Muscle layer of colon (tissue), 2 donors: ENCODE measurements at regions not wholly inside any gene's neighbourhood (a gene's known extent, or its start where the extent isn't known, plus 50 kb on each side); places are given as distances from the start of the nearest gene placed in this dataset.
"Not testable (repeated sequence)": the region's sequence is repeated elsewhere in the genome, so short reads cannot be mapped to it uniquely, and the experiment has no call there.

Experiments used
- H3K27ac ChIP-seq: one replicate; pipeline ENCODE4 v1.7.0; 2013; ENCODE audit warnings: low read depth, mild to moderate bottlenecking, low read length, moderate library complexity
- H3K27me3 ChIP-seq, 2 donors: one replicate each; pipeline ENCODE4 v1.7.0; 2013; ENCODE audit warnings: low read length in 2 of 2, mild to moderate bottlenecking in 2 of 2; ENCODE audit not compliant: insufficient read depth in 2 of 2, control insufficient read depth in 1 of 2
- H3K36me3 ChIP-seq: one replicate; pipeline ENCODE4 v1.7.0; 2013; ENCODE audit warnings: mild to moderate bottlenecking, low read length; ENCODE audit not compliant: insufficient read depth
- H3K4me1 ChIP-seq: one replicate; pipeline ENCODE4 v1.7.0; 2013; ENCODE audit warnings: mild to moderate bottlenecking, low read length; ENCODE audit not compliant: insufficient read depth
- H3K4me3 ChIP-seq, 2 donors: one replicate each; pipeline ENCODE4 v1.7.0; 2013; ENCODE audit warnings: low read length in 2 of 2, low read depth in 1 of 2, mild to moderate bottlenecking in 1 of 2, moderate library complexity in 1 of 2
- H3K9ac ChIP-seq: one replicate; pipeline ENCODE4 v1.7.0; 2013; ENCODE audit warnings: low read length
- H3K9me3 ChIP-seq: one replicate; pipeline ENCODE4 v1.7.0; 2013; ENCODE audit warnings: mild to moderate bottlenecking, low read length
- donor health status: abdominal sarcoma.
- donor health status: Adenocarcinoma of cecum.

DNA sequence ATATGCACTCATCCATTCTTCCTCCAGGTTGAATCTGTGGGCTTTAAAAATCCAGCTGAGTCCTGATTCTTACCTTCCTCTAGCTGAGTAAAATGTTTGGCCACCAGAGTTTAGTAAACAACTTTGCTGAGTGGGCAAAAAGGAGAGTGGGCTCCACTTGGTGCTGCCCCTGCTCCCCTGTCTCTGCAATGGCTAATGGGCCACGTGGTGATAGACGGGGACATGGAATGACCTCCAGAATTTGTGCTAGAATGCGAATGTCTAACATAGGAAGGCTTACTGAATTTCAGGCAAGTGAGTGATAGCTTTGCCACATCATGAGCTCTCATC, 137.3 kb upstream of the CES5A start:
- Histone ChIP-seq H3K9ac (no peak overlapping the region), H3K9me3 (no peaks in the 10 kb centered on the region)

DNA sequence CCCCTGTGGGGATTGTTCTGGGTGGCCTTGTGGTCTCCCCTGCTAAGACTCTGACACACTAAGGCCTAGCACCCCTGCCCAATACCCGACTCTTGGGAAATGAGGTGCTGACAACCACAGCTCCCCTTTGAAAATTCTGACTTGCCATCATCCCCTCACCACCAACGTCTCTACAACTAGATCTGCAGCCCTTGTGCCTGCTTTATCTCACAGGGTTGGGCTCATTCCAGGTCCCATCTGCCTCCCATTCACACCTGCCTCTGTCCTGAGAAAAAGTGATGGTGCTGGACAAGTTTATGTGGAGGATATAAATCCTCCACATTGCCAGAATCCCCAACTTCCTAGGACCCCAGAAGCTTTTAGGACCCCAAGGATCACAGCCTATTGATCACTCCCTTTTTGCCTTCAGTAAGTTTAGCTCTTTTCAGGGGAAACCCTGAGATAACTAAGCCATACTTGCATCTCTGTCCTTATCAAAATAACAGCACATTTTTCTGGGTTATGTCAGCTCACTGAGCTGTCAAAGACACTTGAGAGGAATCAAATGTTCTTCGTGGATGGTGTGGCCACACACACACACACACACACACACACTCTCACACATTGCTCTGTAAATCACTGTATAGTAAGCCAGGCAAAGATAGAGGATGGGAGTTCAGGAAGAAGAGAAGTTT, 136.8 kb upstream of the CES5A start:
- Histone ChIP-seq H3K9me3 (no peaks in the 10 kb centered on the region), H3K36me3 (no peaks in the 10 kb centered on the region), H3K4me3 (no peak overlapping the region), H3K9ac (no peak overlapping the region), H3K27me3 (no peaks in the 10 kb centered on the region), H3K4me1 (no peaks in the 10 kb centered on the region), H3K27ac (no peak overlapping the region)

More for the DNA sequence above, 137.3 kb upstream of the CES5A start:
- H3K27me3 ChIP-seq, result no peaks in the 10 kb centered on the region
- no peak overlapping the region for H3K4me3 ChIP-seq
- no peak overlapping the region for H3K27ac ChIP-seq
- no peaks in the 10 kb centered on the region for H3K4me1 ChIP-seq
- H3K36me3 ChIP-seq, result no peaks in the 10 kb centered on the region

DNA sequence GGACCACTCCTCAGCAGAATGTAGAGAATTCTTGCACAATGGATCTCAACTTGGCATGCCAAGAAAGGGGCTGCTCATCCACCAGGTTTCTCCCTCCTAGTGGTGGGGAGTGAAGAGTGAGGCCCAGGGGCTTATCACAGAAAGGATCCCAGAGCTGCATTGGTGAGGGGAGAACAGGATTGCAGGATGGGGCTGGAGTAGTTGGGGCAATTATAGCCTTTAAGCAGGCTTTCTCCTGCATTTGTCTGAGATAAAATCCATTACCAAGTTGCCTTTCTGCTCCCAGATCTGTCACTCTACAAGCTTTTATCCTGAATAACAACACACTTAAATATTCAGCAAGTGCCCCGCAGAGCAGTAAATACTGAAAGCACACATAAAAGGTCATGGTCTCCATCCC, 130.8 kb upstream of the CES5A start:
- Histone ChIP-seq H3K9me3 (no peaks in the 10 kb centered on the region), H3K36me3 (no peaks in the 10 kb centered on the region), H3K4me1 (no peaks in the 10 kb centered on the region), H3K27me3 (no peaks in the 10 kb centered on the region), H3K9ac (no peak overlapping the region), H3K4me3 (no peak overlapping the region), H3K27ac (no peak overlapping the region)

DNA sequence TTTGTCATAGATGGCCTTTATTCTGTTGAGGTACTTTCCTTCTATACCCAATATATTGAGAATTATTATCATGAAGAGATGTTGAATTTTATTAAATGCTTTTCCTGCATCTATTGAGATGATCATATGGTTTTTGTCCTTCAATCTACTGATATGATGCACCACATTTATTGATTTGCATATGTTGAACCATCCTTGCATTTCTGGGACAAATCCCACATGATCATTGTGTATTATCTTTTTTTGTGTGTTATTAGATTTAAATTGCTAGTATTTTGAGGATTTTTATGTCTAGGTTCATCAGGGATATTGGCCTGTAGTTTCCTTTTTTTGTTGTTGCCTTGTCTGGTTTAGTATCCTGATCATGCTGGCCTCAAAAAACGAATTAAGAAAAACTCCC, 124.5 kb upstream of the CES5A start:
- no peak overlapping the region for H3K4me3 ChIP-seq
- no peaks in the 10 kb centered on the region for H3K4me1 ChIP-seq
- no peaks in the 10 kb centered on the region for H3K9me3 ChIP-seq
- H3K27me3 ChIP-seq, result no peaks in the 10 kb centered on the region
- no peaks in the 10 kb centered on the region for H3K36me3 ChIP-seq
- H3K9ac ChIP-seq, result no peak overlapping the region
- H3K27ac ChIP-seq, result no peak overlapping the region

DNA sequence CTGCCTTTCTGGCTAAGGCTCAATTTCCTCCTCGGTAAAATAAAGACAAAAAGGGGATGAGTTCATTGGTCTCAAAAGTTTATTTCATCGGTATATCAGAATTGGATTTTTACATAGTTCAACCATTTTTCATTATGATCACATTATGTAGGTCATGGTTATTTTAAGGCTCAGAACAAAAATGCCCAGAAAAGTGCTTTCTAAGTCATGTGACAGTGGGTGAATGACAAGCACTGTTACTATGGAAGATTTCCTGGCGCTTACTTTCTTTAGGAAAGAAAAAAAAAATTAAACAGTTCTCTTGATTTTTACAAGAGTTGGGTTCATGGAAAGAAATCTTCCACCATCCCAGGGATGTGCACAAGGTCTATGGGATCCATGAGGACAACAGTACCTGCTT, 117.9 kb upstream of the CES5A start:
- H3K9me3 ChIP-seq, result no peaks in the 10 kb centered on the region
- no peaks in the 10 kb centered on the region for H3K4me1 ChIP-seq
- H3K4me3 ChIP-seq, result no peak overlapping the region
- H3K27me3 ChIP-seq, result no peaks in the 10 kb centered on the region
- no peaks in the 10 kb centered on the region for H3K36me3 ChIP-seq
- no peak overlapping the region for H3K9ac ChIP-seq
- no peak overlapping the region for H3K27ac ChIP-seq

DNA sequence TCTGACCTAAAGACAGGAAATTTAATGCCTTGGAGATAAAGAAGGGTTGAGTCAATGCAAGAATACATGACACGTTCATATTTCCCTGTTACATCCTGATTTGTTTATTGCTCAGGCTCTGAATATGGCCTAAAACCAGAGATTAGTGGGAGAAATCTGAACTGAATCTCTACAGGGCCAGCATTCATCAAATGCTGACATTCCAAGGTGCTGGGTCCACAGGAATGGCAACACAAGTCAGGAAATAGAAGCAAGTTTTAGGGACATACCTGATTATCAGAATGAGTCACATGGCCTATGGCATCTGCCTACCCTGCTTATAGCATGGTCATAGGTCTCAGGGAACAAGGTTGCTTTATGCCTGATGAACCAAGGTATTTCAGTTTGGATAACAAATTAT, 117.4 kb upstream of the CES5A start:
- Histone ChIP-seq H3K27ac (no peak overlapping the region), H3K36me3 (no peaks in the 10 kb centered on the region), H3K4me3 (no peak overlapping the region), H3K4me1 (no peaks in the 10 kb centered on the region), H3K27me3 (no peaks in the 10 kb centered on the region), H3K9me3 (no peaks in the 10 kb centered on the region), H3K9ac (no peak overlapping the region)

DNA sequence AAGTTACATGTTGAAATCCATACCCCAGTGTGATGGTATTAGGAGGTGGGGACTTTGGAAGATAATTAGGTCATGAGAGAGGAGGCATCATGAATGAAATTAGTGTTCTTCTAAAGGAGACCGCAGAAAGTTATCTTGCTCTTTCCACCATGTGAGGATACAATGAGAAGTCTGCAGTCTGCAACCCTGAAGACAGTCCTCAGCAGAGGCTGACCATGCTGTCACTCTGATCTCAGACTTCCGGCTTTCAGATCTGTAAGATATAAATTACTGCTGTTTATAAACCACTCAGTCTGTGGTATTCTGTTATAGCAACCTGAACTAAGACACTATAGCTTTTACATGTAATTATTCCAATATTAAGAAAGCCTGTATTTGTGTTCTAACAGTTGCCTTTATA, 116.7 kb upstream of the CES5A start:
- Histone ChIP-seq H3K36me3 (no peaks in the 10 kb centered on the region), H3K9ac (no peak overlapping the region), H3K4me3 (no peak overlapping the region), H3K9me3 (no peaks in the 10 kb centered on the region), H3K27ac (no peak overlapping the region), H3K27me3 (no peaks in the 10 kb centered on the region), H3K4me1 (no peaks in the 10 kb centered on the region)

DNA sequence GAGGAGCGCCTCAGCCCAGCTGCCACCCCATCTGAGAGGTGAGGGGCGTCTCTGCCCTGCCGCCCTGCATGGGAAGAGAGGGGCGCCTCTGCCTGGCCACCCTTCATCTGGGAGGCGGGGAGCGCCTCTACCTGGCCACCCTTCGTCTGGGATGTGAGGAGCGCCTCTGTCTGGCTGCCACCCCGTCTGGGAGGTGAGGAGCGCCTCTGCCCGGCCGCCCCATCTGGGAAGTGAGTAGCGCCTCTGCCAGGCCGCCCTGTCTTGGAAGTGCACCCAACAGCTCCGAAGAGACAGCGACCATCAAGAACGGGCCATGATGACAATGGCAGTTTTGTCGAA, 114.4 kb upstream of the CES5A start:
- Histone ChIP-seq H3K4me1 (no peaks in the 10 kb centered on the region), H3K9me3 (no peaks in the 10 kb centered on the region), H3K9ac (no peak overlapping the region), H3K4me3 (no peak overlapping the region), H3K27me3 (no peaks in the 10 kb centered on the region), H3K36me3 (no peaks in the 10 kb centered on the region), H3K27ac (no peak overlapping the region)

DNA sequence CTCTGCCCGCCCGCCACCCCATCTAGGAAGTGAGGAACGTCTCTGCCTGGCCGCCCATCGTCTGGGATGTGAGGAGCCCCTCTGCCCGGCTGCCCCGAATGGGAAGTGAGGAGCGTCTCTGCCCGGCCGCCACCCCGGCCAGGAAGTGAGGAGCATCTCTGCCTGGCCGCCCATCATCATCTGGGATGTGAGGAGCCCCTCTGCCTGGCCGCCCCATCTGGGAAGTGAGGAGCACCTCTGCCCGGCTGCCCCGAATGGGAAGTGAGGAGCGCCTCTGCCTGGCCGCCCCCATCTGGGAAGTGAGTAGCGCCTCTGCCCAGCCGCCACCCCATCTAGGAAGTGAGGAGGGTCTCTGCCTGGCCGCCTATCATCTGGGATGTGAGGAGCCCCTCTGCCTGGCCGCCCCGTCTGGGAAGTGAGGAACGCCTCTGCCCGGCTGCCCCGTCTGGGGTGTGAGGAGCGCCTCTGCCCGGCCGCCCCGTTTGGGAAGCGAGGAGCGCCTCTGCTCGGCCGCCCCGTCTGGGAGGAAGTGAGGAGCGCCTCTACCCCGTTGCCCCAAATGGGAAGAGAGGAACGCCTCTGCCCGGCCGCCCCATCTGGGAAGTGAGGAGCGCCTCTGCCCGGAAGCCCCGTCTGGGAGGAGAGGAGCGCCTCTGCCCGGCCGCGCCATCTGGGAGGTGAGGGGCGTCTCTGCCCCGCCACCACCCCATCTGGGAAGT, 113.8 kb upstream of the CES5A start:
- H3K27ac ChIP-seq, H3K4me3 ChIP-seq, H3K9ac ChIP-seq, H3K9me3 ChIP-seq, H3K4me1 ChIP-seq, H3K27me3 ChIP-seq, H3K36me3 ChIP-seq: not testable (repeated sequence)

DNA sequence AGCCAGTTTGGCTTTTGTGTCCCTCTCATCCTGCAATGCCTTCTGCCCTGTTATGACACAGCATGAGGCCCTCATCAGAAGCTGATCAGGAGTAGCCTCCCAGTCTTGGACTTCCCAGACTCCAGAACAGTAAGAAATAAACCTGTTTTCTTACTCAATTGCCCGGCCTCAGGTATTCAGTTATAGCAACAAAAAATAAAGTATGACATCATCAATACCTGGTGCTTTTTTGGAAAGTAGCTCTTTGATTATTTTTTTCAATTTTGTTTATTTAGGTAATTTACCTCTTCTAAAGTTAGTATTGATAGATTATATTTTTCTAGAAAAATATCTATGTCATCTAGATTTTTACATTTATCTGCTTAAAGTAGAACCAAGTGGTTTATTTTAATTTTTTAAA, 112.8 kb upstream of the CES5A start:
- no peak overlapping the region for H3K9ac ChIP-seq
- H3K4me1 ChIP-seq, result no peaks in the 10 kb centered on the region
- no peak overlapping the region for H3K27ac ChIP-seq
- no peaks in the 10 kb centered on the region for H3K36me3 ChIP-seq
- H3K27me3 ChIP-seq, result no peaks in the 10 kb centered on the region
- H3K4me3 ChIP-seq, result no peak overlapping the region
- H3K9me3 ChIP-seq, result no peaks in the 10 kb centered on the region

DNA sequence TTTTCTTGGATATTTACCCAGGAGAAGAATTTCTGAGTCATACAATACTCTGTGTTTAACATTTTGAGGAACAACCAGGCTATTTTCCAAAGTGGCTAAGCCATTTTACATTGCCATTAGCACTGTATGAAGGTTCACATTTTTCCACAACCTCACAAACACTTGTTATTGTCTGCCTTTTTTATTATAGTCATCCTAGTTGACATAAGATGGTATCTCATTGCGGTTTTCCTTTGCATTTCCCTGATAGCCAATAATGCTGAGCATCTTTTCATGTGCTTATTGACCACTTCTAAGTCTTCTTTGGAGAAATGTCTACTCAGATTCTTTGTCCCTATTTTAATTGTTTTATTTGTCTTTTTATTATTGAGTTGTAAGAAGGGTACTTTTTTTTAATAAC, 107.4 kb upstream of the CES5A start:
- H3K4me3 ChIP-seq, result no peak overlapping the region
- no peaks in the 10 kb centered on the region for H3K27me3 ChIP-seq
- no peaks in the 10 kb centered on the region for H3K9me3 ChIP-seq
- H3K4me1 ChIP-seq, result no peaks in the 10 kb centered on the region
- no peaks in the 10 kb centered on the region for H3K36me3 ChIP-seq
- H3K9ac ChIP-seq, result no peak overlapping the region
- no peak overlapping the region for H3K27ac ChIP-seq

DNA sequence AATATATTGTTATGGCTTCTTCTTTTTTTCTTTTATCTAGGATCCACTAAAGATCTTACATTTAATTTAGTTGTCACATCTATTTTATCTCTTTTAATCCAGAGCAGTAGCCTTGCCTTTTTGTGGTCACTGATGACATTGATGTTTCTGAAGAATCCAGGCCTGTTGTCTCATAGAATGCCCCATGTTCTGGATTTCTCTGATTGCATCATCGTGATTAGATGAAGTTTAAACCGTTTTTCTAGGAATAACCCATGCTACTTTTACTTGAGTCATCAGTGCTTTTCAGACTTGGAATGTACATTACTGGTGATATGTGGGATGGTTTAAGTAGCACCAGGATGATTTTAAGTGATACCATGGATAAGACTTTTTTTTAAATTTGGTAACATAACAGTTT, 106.4 kb upstream of the CES5A start:
- no peaks in the 10 kb centered on the region for H3K9me3 ChIP-seq
- no peak overlapping the region for H3K4me3 ChIP-seq
- no peaks in the 10 kb centered on the region for H3K36me3 ChIP-seq
- H3K27me3 ChIP-seq, result no peaks in the 10 kb centered on the region
- no peak overlapping the region for H3K27ac ChIP-seq
- H3K4me1 ChIP-seq, result no peaks in the 10 kb centered on the region
- H3K9ac ChIP-seq, result no peak overlapping the region
